H1 (cell line): ENCODE measurements at regions not wholly inside any gene's neighbourhood (a gene's known extent, or its start where the extent isn't known, plus 50 kb on each side); places are given as distances from the start of the nearest gene placed in this dataset.
"Not testable (repeated sequence)": the region's sequence is repeated elsewhere in the genome, so short reads cannot be mapped to it uniquely, and the experiment has no call there.

ENCODE experiments used
- CTCF ChIA-PET: fragments of 300-600 bp; sonication (Branson Sonifier 250); formaldehyde crosslinking; loops from one replicate; lab custom pipeline; 2021; ENCODE audit not compliant: partially characterized antibody; lab: Charles Lee
- POLR2A ChIA-PET: fragments of 300-600 bp; sonication (Branson Sonifier 250); formaldehyde crosslinking; loops from one replicate; lab custom pipeline; 2021; ENCODE audit warnings: inconsistent platforms; ENCODE audit not compliant: partially characterized antibody; lab: Charles Lee
- DNase-seq, 2 experiments: peaks; one replicate each; pipeline versions ENCODE4 v3.0.0 to v3.0.0-alpha.2; 2010 to 2022; ENCODE audit warnings: low spot score in 2 of 2, low read depth in 1 of 2, mixed read lengths in 1 of 2
- FAIRE-seq: peaks from 2 replicates; lab custom pipeline; 2011; peaks lifted over from hg19 to GRCh38; lab: Jason Lieb, UNC
- H2AFZ ChIP-seq: 2 replicates; pipeline ENCODE4 v1.8.1; 2012; ENCODE audit warnings: low read length, inconsistent platforms
- H2AK5ac ChIP-seq: 2 replicates; pipeline ENCODE4 v1.6.1; 2013; ENCODE audit warnings: low read depth, low read length
- H2BK120ac ChIP-seq: replicated peaks from 2 replicates; pipeline ENCODE3; 2013; ENCODE audit warnings: low read depth, low read length, inconsistent platforms
- H2BK12ac ChIP-seq: 2 replicates; pipeline ENCODE4 v1.6.1; 2013; ENCODE audit warnings: low read depth, low read length
- H2BK15ac ChIP-seq: 2 replicates; pipeline ENCODE4 v1.6.1; 2013; ENCODE audit warnings: low read length
- H2BK20ac ChIP-seq: 2 replicates; pipeline ENCODE4 v1.6.1; 2013; ENCODE audit warnings: low read length
- H2BK5ac ChIP-seq: 2 replicates; pipeline ENCODE4 v1.6.1; 2013; ENCODE audit warnings: low read depth, low read length
- H3K14ac ChIP-seq: 2 replicates; pipeline ENCODE4 v1.6.1; 2013; ENCODE audit warnings: inconsistent platforms; ENCODE audit not compliant: insufficient read length
- H3K18ac ChIP-seq: 2 replicates; pipeline ENCODE4 v1.6.1; 2013; ENCODE audit warnings: low read length; ENCODE audit errors: extremely low read depth
- H3K23ac ChIP-seq: 2 replicates; pipeline ENCODE4 v1.6.1; 2013; ENCODE audit warnings: inconsistent platforms; ENCODE audit not compliant: insufficient read length
- H3K23me2 ChIP-seq: 2 replicates; pipeline ENCODE4 v1.6.1; 2013; ENCODE audit warnings: low read depth, low read length
- H3K27ac ChIP-seq: 2 replicates; pipeline ENCODE4 v1.6.1; 2011; ENCODE audit warnings: low read depth, low read length, inconsistent platforms
- H3K27me3 ChIP-seq, 4 experiments: replicated peaks in 1 of 4; 1 replicate in 1 of 4; 2 replicates in 3 of 4; pipeline versions ENCODE4 v1.6.1 to v1.8.1; 2011 to 2013; ENCODE audit warnings: low read length in 3 of 4, mild to moderate bottlenecking in 3 of 4, inconsistent platforms in 2 of 4, mixed read lengths in 2 of 4, moderate library complexity in 1 of 4; ENCODE audit not compliant: control insufficient read depth in 3 of 4, insufficient read depth in 3 of 4; ENCODE audit errors: extremely low read depth in 1 of 4
- H3K36me3 ChIP-seq, 4 experiments: 2 replicates each; pipeline versions ENCODE4 v1.6.1 to v1.8.1; 2011 to 2013; ENCODE audit warnings: mild to moderate bottlenecking in 4 of 4, low read length in 3 of 4, moderate library complexity in 2 of 4, control low read depth in 1 of 4, inconsistent platforms in 1 of 4; ENCODE audit not compliant: insufficient read depth in 4 of 4, control insufficient read depth in 2 of 4
- H3K4ac ChIP-seq: replicated peaks from 2 replicates; pipeline ENCODE3; 2013; ENCODE audit warnings: low read length, low read depth, mixed read lengths, inconsistent platforms; ENCODE audit not compliant: insufficient read length
- H3K4me1 ChIP-seq, 4 experiments: replicated peaks in 1 of 4; 1 replicate in 1 of 4; 2 replicates in 3 of 4; pipeline versions ENCODE4 v1.6.1 to v1.8.1; 2011 to 2013; ENCODE audit warnings: low read length in 3 of 4, inconsistent platforms in 2 of 4, mixed read lengths in 1 of 4; ENCODE audit not compliant: insufficient read depth in 4 of 4, control insufficient read depth in 3 of 4
- H3K4me2 ChIP-seq, 2 experiments: 2 replicates each; pipeline versions ENCODE4 v1.6.1 to v1.8.1; 2011 to 2013; ENCODE audit warnings: low read depth in 2 of 2, low read length in 2 of 2, control low read depth in 1 of 2, inconsistent platforms in 1 of 2, mild to moderate bottlenecking in 1 of 2; ENCODE audit not compliant: insufficient read depth in 1 of 2
- H3K4me3 ChIP-seq, 4 experiments: fragments of 200-600, 300-600 bp in 1 of 4; sonication (generic), shearing (Covaris generic), sonication (Bioruptor Twin) in 1 of 4; 2 replicates each; pipeline versions ENCODE4 v1.5.1 to v1.8.1; 2011 to 2016; ENCODE audit warnings: low read length in 4 of 4, low read depth in 3 of 4, control low read depth in 2 of 4, inconsistent platforms in 2 of 4, mild to moderate bottlenecking in 2 of 4, mixed read lengths in 1 of 4, moderate library complexity in 1 of 4; ENCODE audit not compliant: insufficient read depth in 2 of 4; ENCODE audit errors: extremely low read depth in 1 of 4
- H3K56ac ChIP-seq: replicated peaks from 2 replicates; pipeline ENCODE3; 2013; ENCODE audit warnings: low read depth, mild to moderate bottlenecking, mixed read lengths, low read length, inconsistent platforms; ENCODE audit not compliant: insufficient read length
- H3K79me1 ChIP-seq: 2 replicates; pipeline ENCODE4 v1.6.1; 2013; ENCODE audit warnings: low read depth, low read length, control low read depth
- H3K79me2 ChIP-seq, 2 experiments: 2 replicates each; pipeline versions ENCODE4 v1.6.1 to v1.8.1; 2012 to 2013; ENCODE audit warnings: low read length in 2 of 2, mild to moderate bottlenecking in 2 of 2, inconsistent platforms in 1 of 2; ENCODE audit not compliant: insufficient read depth in 2 of 2, control insufficient read depth in 1 of 2
- H3K9ac ChIP-seq, 4 experiments: replicated peaks in 1 of 4; 1 replicate in 1 of 4; 2 replicates in 3 of 4; pipeline versions ENCODE4 v1.6.1 to v1.8.1; 2011 to 2013; ENCODE audit warnings: low read depth in 3 of 4, low read length in 3 of 4, control low read depth in 2 of 4, mild to moderate bottlenecking in 2 of 4, moderate library complexity in 2 of 4, inconsistent platforms in 1 of 4; ENCODE audit errors: extremely low read depth in 1 of 4
- H3K9me3 ChIP-seq, 2 experiments: 2 replicates each; pipeline versions ENCODE4 v1.6.1 to v1.8.1; 2012 to 2013; ENCODE audit warnings: mild to moderate bottlenecking in 2 of 2, moderate library complexity in 2 of 2, control low read depth in 1 of 2, inconsistent platforms in 1 of 2, low read depth in 1 of 2, low read length in 1 of 2, mixed read lengths in 1 of 2; ENCODE audit not compliant: insufficient read depth in 2 of 2
- H4K20me1 ChIP-seq, 2 experiments: replicated peaks in 1 of 2; 2 replicates each; pipeline versions ENCODE3 to v1.8.1; 2011 to 2013; ENCODE audit warnings: inconsistent platforms in 2 of 2, low read length in 2 of 2, mild to moderate bottlenecking in 1 of 2; ENCODE audit not compliant: insufficient read depth in 2 of 2, control insufficient read depth in 1 of 2
- H4K5ac ChIP-seq: 2 replicates; pipeline ENCODE4 v1.6.1; 2013; ENCODE audit warnings: low read length, low read depth, mixed read lengths, inconsistent platforms; ENCODE audit not compliant: insufficient read length
- H4K8ac ChIP-seq: 2 replicates; pipeline ENCODE4 v1.8.0; 2013; ENCODE audit warnings: mild to moderate bottlenecking, moderate library complexity, low read length, inconsistent platforms; ENCODE audit not compliant: insufficient read depth; ENCODE audit errors: extremely low read depth
- H4K91ac ChIP-seq: replicated peaks from 2 replicates; pipeline ENCODE3; 2013; ENCODE audit warnings: low read length, mixed read lengths, inconsistent platforms; ENCODE audit not compliant: insufficient read length
- WGBS, 2 experiments: shearing (Covaris generic) in 1 of 2; methylation state at CpG; one replicate each; pipeline versions ENCODE4 v1.1.6 to v1.1.7; 2013 to 2015; ENCODE audit warnings: low lambda C conversion rate in 2 of 2, mixed read lengths in 2 of 2, inconsistent platforms in 1 of 2, low coverage in 1 of 2, missing lambda C conversion rate in 1 of 2; ENCODE audit not compliant: insufficient replicate concordance in 2 of 2, insufficient coverage in 1 of 2, insufficient read length in 1 of 2; ENCODE audit errors: extremely low coverage in 1 of 2, missing lambda C conversion rate in 1 of 2; 5-methylcytosine and 5-hydroxymethylcytosine counted together

DNA sequence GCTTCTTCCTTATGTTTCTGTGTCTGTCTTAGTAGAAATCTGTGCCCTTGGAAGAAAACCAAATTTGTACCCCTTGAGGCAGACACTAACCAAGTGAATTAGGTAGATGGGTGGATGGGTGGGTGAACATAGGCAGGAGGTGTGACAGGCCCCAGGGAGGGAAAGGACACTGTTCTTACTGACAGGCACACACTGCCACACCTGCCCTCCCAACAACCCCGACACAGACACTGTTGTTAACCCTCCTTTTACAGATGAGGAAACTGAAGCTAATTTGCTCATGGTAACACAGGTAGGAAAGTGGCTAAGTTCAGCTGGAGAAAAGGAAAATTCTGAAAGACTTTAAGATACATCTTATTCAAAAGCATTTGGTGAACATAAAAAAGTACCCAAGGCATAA, 123.9 kb downstream of the LRRC37A3 start:
- H4K8ac ChIP-seq, H2AFZ ChIP-seq, H2BK12ac ChIP-seq, H2AK5ac ChIP-seq, H3K9me3 ChIP-seq, H4K20me1 ChIP-seq, H3K27ac ChIP-seq, H3K14ac ChIP-seq, H3K27me3 ChIP-seq, H3K4me1 ChIP-seq, H3K4me2 ChIP-seq, H2BK5ac ChIP-seq, FAIRE-seq, POLR2A ChIA-PET, H3K56ac ChIP-seq, H3K4me3 ChIP-seq, H3K9ac ChIP-seq, H3K23me2 ChIP-seq, H2BK15ac ChIP-seq, DNase-seq, H3K4ac ChIP-seq, H4K5ac ChIP-seq, H3K79me1 ChIP-seq, H3K18ac ChIP-seq, H3K79me2 ChIP-seq, H3K23ac ChIP-seq, H2BK20ac ChIP-seq, H3K36me3 ChIP-seq, H4K91ac ChIP-seq, H2BK120ac ChIP-seq: not testable (repeated sequence)
- CTCF ChIA-PET: interaction anchor here (1.5 kb wide), 1 partner anchor 18 kb away, joined by 5 read pairs; no protein-coding TSS in a partner anchor
- no CpG with 5 or more reads among the region's 1 CpG for WGBS, 2 experiments

DNA sequence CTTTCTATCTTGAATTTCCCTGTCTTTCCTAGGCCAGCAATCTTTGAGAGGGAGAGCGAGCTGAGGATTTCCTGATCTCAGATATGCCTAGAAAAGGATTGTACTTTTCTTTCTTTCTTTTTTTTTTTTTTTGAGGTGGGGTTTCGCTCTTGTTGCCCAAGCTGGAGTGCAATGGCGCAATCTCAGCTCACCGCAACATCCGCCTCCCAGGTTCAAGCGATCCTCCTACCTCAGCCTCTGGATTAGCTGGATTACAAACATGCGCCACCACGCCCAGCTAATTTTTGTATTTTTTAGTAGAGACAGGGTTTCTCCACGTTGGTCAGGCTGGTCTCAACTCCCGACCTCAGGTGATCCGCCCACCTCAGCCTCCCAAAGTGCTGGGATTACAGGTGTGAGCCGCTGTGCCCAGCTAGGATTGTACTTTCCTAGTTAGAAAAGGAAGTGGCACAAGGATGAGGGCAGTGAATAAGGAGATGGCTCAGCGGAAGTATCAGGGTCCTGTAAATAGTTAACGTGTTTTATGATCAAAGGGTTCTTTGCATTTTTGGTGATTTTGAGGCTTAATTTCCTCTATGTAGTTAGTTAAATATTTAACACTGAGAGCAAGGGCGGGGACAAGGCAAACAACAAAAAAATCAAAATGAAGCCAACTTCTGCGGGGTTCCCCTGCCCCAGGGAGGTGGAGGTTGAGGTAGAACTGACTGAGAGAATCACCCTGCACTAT, 124.6 kb downstream of the LRRC37A3 start:
- CTCF ChIA-PET: interaction anchor here (0.9 to 1.5 kb wide), 2 partner anchors 11 to 18 kb away, joined by 3 to 5 read pairs; no protein-coding TSS in a partner anchor
- H2BK12ac ChIP-seq, H3K9ac ChIP-seq, H4K8ac ChIP-seq, H2BK15ac ChIP-seq, H3K4me3 ChIP-seq, H4K20me1 ChIP-seq, H4K91ac ChIP-seq, H3K23ac ChIP-seq, H3K4ac ChIP-seq, H3K14ac ChIP-seq, H3K9me3 ChIP-seq, H3K79me2 ChIP-seq, H2AFZ ChIP-seq, POLR2A ChIA-PET, H2BK120ac ChIP-seq, H3K27me3 ChIP-seq, H3K56ac ChIP-seq, H3K23me2 ChIP-seq, H2AK5ac ChIP-seq, H3K4me1 ChIP-seq, DNase-seq, H3K36me3 ChIP-seq, H3K79me1 ChIP-seq, FAIRE-seq, H3K18ac ChIP-seq, H4K5ac ChIP-seq, H2BK5ac ChIP-seq, H2BK20ac ChIP-seq, H3K27ac ChIP-seq, H3K4me2 ChIP-seq: not testable (repeated sequence)
- WGBS, 2 experiments: 93% methylated on average over 13 of the region's 16 CpGs; no CpG with 5 or more reads in 1 of the 2 experiments
